IMR-90 (cell line): ENCODE measurements at regions not wholly inside any gene's neighbourhood (a gene's known extent, or its start where the extent isn't known, plus 50 kb on each side); places are given as distances from the start of the nearest gene placed in this dataset.

ENCODE experiments used
- ATAC-seq: fragments of 200-7000 bp; cut with Tn5 transposase; 2 replicates; pipeline ENCODE4 v1.9.1; 2020; ENCODE audit warnings: low read depth, mild to moderate bottlenecking, moderate library complexity
- BruUV-seq: library from RNA; stranded (reverse); fragments of 400-500 nt; replicated peaks from 2 replicates; lab custom pipeline; 2021; lab: Mats Ljungman, UMichigan
- CTCF ChIA-PET: fragments of 300-600 bp; formaldehyde crosslinking; extraction: SDS; loops from one replicate; lab custom pipeline; 2021; ENCODE audit warnings: antibody characterized with exemption; lab: Yijun Ruan, JAX
- POLR2A ChIA-PET: fragments of 300-600 bp; sonication (Branson Sonifier 250); formaldehyde crosslinking; loops from one replicate; lab custom pipeline; 2022; ENCODE audit warnings: antibody characterized with exemption; ENCODE audit not compliant: unreplicated experiment; lab: Charles Lee
- DNase-seq: peaks from one replicate; pipeline ENCODE4 v3.0.0; 2013
- H2AFZ ChIP-seq: replicated peaks from 2 replicates; pipeline ENCODE3; 2013; ENCODE audit warnings: low read length, mild to moderate bottlenecking; ENCODE audit not compliant: poor library complexity
- H2AK5ac ChIP-seq: 2 replicates; pipeline ENCODE4 v1.6.1; 2013; ENCODE audit warnings: low read depth, low read length, inconsistent platforms
- H2AK9ac ChIP-seq: replicated peaks from 2 replicates; pipeline ENCODE3; 2013; ENCODE audit warnings: mild to moderate bottlenecking, low read depth, low read length, moderate library complexity; ENCODE audit not compliant: poor library complexity
- H2BK120ac ChIP-seq: 2 replicates; pipeline ENCODE4 v1.6.1; 2013; ENCODE audit warnings: low read depth, low read length, inconsistent platforms
- H2BK15ac ChIP-seq: 3 replicates; pipeline ENCODE4 v1.6.1; 2013; ENCODE audit warnings: low read depth, low read length, inconsistent platforms
- H2BK20ac ChIP-seq: 2 replicates; pipeline ENCODE4 v1.6.1; 2013; ENCODE audit warnings: low read depth, mild to moderate bottlenecking, inconsistent platforms, low read length, moderate library complexity
- H2BK5ac ChIP-seq: 2 replicates; pipeline ENCODE4 v1.6.1; 2013; ENCODE audit warnings: mild to moderate bottlenecking, low read depth, low read length, inconsistent platforms; ENCODE audit not compliant: poor library complexity, severe bottlenecking
- H3K14ac ChIP-seq: replicated peaks from 2 replicates; pipeline ENCODE4 v1.6.1; 2013; ENCODE audit warnings: low read depth, low read length, inconsistent platforms
- H3K18ac ChIP-seq: 2 replicates; pipeline ENCODE4 v1.6.1; 2013; ENCODE audit warnings: low read depth, low read length, control low read depth
- H3K23ac ChIP-seq: 2 replicates; pipeline ENCODE4 v1.6.1; 2013; ENCODE audit warnings: low read depth, low read length, inconsistent platforms
- H3K27ac ChIP-seq: 2 replicates; pipeline ENCODE4 v1.5.1; 2013; ENCODE audit warnings: mild to moderate bottlenecking, control low read depth, low read length; ENCODE audit not compliant: insufficient read depth
- H3K27me3 ChIP-seq: 2 replicates; pipeline ENCODE4 v1.6.1; 2013; ENCODE audit warnings: low read length; ENCODE audit not compliant: control insufficient read depth, insufficient read depth
- H3K36me3 ChIP-seq: 2 replicates; pipeline ENCODE4 v1.6.1; 2013; ENCODE audit warnings: low read length, mixed read lengths; ENCODE audit not compliant: control insufficient read depth, insufficient read depth
- H3K4ac ChIP-seq: 2 replicates; pipeline ENCODE4 v1.6.1; 2013; ENCODE audit warnings: low read depth, low read length, inconsistent platforms
- H3K4me1 ChIP-seq: 2 replicates; pipeline ENCODE4 v1.6.1; 2013; ENCODE audit warnings: low read length, mixed read lengths; ENCODE audit not compliant: control insufficient read depth, insufficient read depth
- H3K4me2 ChIP-seq: 2 replicates; pipeline ENCODE4 v1.6.1; 2013; ENCODE audit warnings: low read depth, mild to moderate bottlenecking, control low read depth, low read length, moderate library complexity
- H3K4me3 ChIP-seq: 2 replicates; pipeline ENCODE4 v1.5.1; 2013; ENCODE audit warnings: low read depth, mild to moderate bottlenecking, control low read depth, low read length, moderate library complexity; ENCODE audit not compliant: insufficient read depth
- H3K56ac ChIP-seq: 2 replicates; pipeline ENCODE4 v1.6.1; 2013; ENCODE audit warnings: low read length, inconsistent platforms; ENCODE audit not compliant: insufficient read depth; ENCODE audit errors: extremely low read depth
- H3K79me1 ChIP-seq, 2 experiments: 2 replicates each; pipeline ENCODE4 v1.6.1; 2013; ENCODE audit warnings: low read length in 2 of 2, inconsistent platforms in 1 of 2, low read depth in 1 of 2
- H3K9ac ChIP-seq: 2 replicates; pipeline ENCODE4 v1.6.1; 2013; ENCODE audit warnings: low read depth, low read length, control low read depth
- H3K9me1 ChIP-seq: 2 replicates; pipeline ENCODE4 v1.6.1; 2013; ENCODE audit warnings: low read length, inconsistent platforms; ENCODE audit not compliant: insufficient read depth
- H3K9me3 ChIP-seq: 2 replicates; pipeline ENCODE4 v1.6.1; 2013; ENCODE audit warnings: low read length; ENCODE audit not compliant: control insufficient read depth, insufficient read depth
- H4K20me1 ChIP-seq: 2 replicates; pipeline ENCODE4 v1.6.1; 2013; ENCODE audit warnings: low read length, inconsistent platforms; ENCODE audit not compliant: insufficient read depth
- H4K5ac ChIP-seq: 2 replicates; pipeline ENCODE4 v1.6.1; 2013; ENCODE audit warnings: mild to moderate bottlenecking, low read depth, low read length, control low read depth
- H4K8ac ChIP-seq, 2 experiments: 2 replicates each; pipeline ENCODE4 v1.6.1; 2013; ENCODE audit warnings: low read depth in 2 of 2, low read length in 2 of 2, control low read depth in 1 of 2, inconsistent platforms in 1 of 2
- H4K91ac ChIP-seq: 2 replicates; pipeline ENCODE4 v1.6.1; 2013; ENCODE audit warnings: low read depth, low read length, inconsistent platforms; ENCODE audit not compliant: insufficient read depth
- BHLHE40 ChIP-seq: fragments of 150-350 bp; IDR thresholded peaks from 2 replicates; pipeline ENCODE4 v1.6.1; 2016; ENCODE audit warnings: mild to moderate bottlenecking, low read depth, low read length
- CEBPB ChIP-seq: IDR thresholded peaks from 2 replicates; pipeline ENCODE4 v1.6.1; 2012; ENCODE audit warnings: low read depth, low read length, improper control_type of control experiment
- CHD1 ChIP-seq: IDR thresholded peaks from 2 replicates; pipeline ENCODE4 v1.6.1; 2012; ENCODE audit warnings: low read depth, low read length, improper control_type of control experiment
- FOS ChIP-seq: fragments of 150-350 bp; IDR thresholded peaks from 2 replicates; pipeline ENCODE4 v1.6.1; 2016; ENCODE audit warnings: low read depth, low read length
- MAFK ChIP-seq: IDR thresholded peaks from 2 replicates; pipeline ENCODE4 v1.6.1; 2012; ENCODE audit warnings: low read depth, low read length, improper control_type of control experiment
- MAZ ChIP-seq: IDR thresholded peaks from 2 replicates; pipeline ENCODE4 v1.6.1; 2012; ENCODE audit warnings: low read depth, mild to moderate bottlenecking, low read length, improper control_type of control experiment, moderate library complexity, borderline replicate concordance
- MXI1 ChIP-seq: IDR thresholded peaks from 2 replicates; pipeline ENCODE4 v1.6.1; 2012; ENCODE audit warnings: low read depth, mild to moderate bottlenecking, low read length, moderate library complexity, borderline replicate concordance
- NFE2L2 ChIP-seq: fragments of 150-350 bp; IDR thresholded peaks from 2 replicates; pipeline ENCODE4 v1.6.1; 2016; ENCODE audit warnings: low read depth, mild to moderate bottlenecking, low read length
- POLR2A ChIP-seq: IDR thresholded peaks from 2 replicates; pipeline ENCODE4 v1.6.1; 2012; ENCODE audit warnings: mild to moderate bottlenecking, low read depth, low read length
- RAD21 ChIP-seq: IDR thresholded peaks from 2 replicates; pipeline ENCODE4 v1.6.1; 2012; ENCODE audit warnings: low read length, improper control_type of control experiment
- RCOR1 ChIP-seq: IDR thresholded peaks from 2 replicates; pipeline ENCODE4 v1.6.1; 2012; ENCODE audit warnings: mild to moderate bottlenecking, low read length, improper control_type of control experiment; ENCODE audit not compliant: insufficient replicate concordance
- RFX5 ChIP-seq: IDR thresholded peaks from 2 replicates; pipeline ENCODE4 v1.8.0; 2012; ENCODE audit warnings: low read depth, mild to moderate bottlenecking, low read length, moderate library complexity
- SMC3 ChIP-seq: fragments of 150-350 bp; IDR thresholded peaks from 2 replicates; pipeline ENCODE4 v1.6.1; 2016; ENCODE audit warnings: low read depth, mild to moderate bottlenecking, antibody characterized with exemption, low read length, moderate library complexity
- USF2 ChIP-seq: fragments of 150-350 bp; IDR thresholded peaks from 2 replicates; pipeline ENCODE4 v1.6.1; 2017; ENCODE audit warnings: mild to moderate bottlenecking, antibody characterized with exemption, low read length, low read depth
- WGBS, 2 experiments: methylation state at CpG; one replicate each; pipeline versions ENCODE4 v1.1.5 to v1.1.7; 2013; ENCODE audit warnings: missing lambda C conversion rate in 2 of 2; ENCODE audit not compliant: insufficient read length in 1 of 2; ENCODE audit errors: extremely low coverage in 2 of 2; 5-methylcytosine and 5-hydroxymethylcytosine counted together
- dilution Hi-C: fragments of 300-500 bp; cut with HindIII; formaldehyde crosslinking; loops from one replicate; pipeline ENCODE4 v1.14.3; 2018; ENCODE audit warnings: low sequenced_read_pairs; ENCODE audit not compliant: unreplicated experiment
- in situ Hi-C: fragments of 300-500 bp; cut with MboI; formaldehyde crosslinking; loops from 3 replicates; pipeline ENCODE4 v1.14.3; 2019; ENCODE audit warnings: low sequenced_read_pairs, inconsistent platforms, mixed read lengths
- intact Hi-C: fragments of 100-400 bp; cut with micrococcal nuclease; formaldehyde crosslinking; loops from 2 replicates; pipeline ENCODE4 v1.10.0; 2022
- TF ChIP-seq, protein P1 (sequence below): conservative IDR thresholded peaks from 2 replicates; pipeline ENCODE4 v1.5.1; 2012; ENCODE audit warnings: mild to moderate bottlenecking, low read depth, low read length, improper control_type of control experiment
- TF ChIP-seq, protein P2 (sequence below): fragments of 150-350 bp; IDR thresholded peaks from 2 replicates; pipeline ENCODE4 v1.6.1; 2016; ENCODE audit warnings: low read depth, mild to moderate bottlenecking, low read length, moderate library complexity, borderline replicate concordance

GRCh38 chr6:93136111-93136510 lies 283.2 kb downstream of the EPHA7 start:
- POLR2A ChIA-PET, result no interaction called here
- no peak overlapping the region for H2AFZ ChIP-seq
- no peak overlapping the region for H2AK9ac ChIP-seq
- H3K9me1 ChIP-seq, result no peaks in the 10 kb centered on the region
- no peak overlapping the region for H3K27ac ChIP-seq
- H2BK20ac ChIP-seq, result no peak overlapping the region
- H2BK15ac ChIP-seq, result no peak overlapping the region
- H3K4me1 ChIP-seq, result no peaks in the 10 kb centered on the region
- no peaks in the 10 kb centered on the region for H3K36me3 ChIP-seq
- no peak overlapping the region for H3K23ac ChIP-seq
- no peak overlapping the region for H3K4me3 ChIP-seq
- intact Hi-C loops, result no loop called here
- no peak overlapping the region for H4K8ac ChIP-seq
- 0% methylated on average over 1 of the region's 2 CpGs; no CpG with 5 or more reads in 1 of the 2 experiments for WGBS, 2 experiments
- DNase-seq (no peak), ATAC-seq (no peak)
- H3K4ac ChIP-seq, result no peak overlapping the region
- TF ChIP-seq, protein P1, sequence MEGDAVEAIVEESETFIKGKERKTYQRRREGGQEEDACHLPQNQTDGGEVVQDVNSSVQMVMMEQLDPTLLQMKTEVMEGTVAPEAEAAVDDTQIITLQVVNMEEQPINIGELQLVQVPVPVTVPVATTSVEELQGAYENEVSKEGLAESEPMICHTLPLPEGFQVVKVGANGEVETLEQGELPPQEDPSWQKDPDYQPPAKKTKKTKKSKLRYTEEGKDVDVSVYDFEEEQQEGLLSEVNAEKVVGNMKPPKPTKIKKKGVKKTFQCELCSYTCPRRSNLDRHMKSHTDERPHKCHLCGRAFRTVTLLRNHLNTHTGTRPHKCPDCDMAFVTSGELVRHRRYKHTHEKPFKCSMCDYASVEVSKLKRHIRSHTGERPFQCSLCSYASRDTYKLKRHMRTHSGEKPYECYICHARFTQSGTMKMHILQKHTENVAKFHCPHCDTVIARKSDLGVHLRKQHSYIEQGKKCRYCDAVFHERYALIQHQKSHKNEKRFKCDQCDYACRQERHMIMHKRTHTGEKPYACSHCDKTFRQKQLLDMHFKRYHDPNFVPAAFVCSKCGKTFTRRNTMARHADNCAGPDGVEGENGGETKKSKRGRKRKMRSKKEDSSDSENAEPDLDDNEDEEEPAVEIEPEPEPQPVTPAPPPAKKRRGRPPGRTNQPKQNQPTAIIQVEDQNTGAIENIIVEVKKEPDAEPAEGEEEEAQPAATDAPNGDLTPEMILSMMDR, result no peak
- TF ChIP-seq RFX5 (no peak), BHLHE40 (no peak), MAZ (no peak), CHD1 (no peak), MXI1 (no peak), USF2 (no peak), CEBPB (no peak), SMC3 (no peak), RAD21 (no peak), POLR2A (no peak), RCOR1 (no peak), NFE2L2 (no peak), MAFK (no peak), FOS (no peak)
- TF ChIP-seq, protein P2, sequence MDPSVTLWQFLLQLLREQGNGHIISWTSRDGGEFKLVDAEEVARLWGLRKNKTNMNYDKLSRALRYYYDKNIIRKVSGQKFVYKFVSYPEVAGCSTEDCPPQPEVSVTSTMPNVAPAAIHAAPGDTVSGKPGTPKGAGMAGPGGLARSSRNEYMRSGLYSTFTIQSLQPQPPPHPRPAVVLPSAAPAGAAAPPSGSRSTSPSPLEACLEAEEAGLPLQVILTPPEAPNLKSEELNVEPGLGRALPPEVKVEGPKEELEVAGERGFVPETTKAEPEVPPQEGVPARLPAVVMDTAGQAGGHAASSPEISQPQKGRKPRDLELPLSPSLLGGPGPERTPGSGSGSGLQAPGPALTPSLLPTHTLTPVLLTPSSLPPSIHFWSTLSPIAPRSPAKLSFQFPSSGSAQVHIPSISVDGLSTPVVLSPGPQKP, result no peak
- H2AK5ac ChIP-seq, result no peak overlapping the region
- no peak overlapping the region for H3K4me2 ChIP-seq
- H3K27me3 ChIP-seq, result no peaks in the 10 kb centered on the region
- no peak overlapping the region for H2BK5ac ChIP-seq
- dilution Hi-C loops, result no loop called here
- H3K9me3 ChIP-seq, result no peaks in the 10 kb centered on the region
- no peak overlapping the region for H3K18ac ChIP-seq
- no peak overlapping the region for H4K5ac ChIP-seq
- no peak overlapping the region for H3K9ac ChIP-seq
- H3K79me1 ChIP-seq, result no peaks in the 10 kb centered on the region
- no peaks in the 10 kb centered on the region for H4K20me1 ChIP-seq
- no peak overlapping the region for H3K56ac ChIP-seq
- CTCF ChIA-PET, result no interaction called here
- H3K14ac ChIP-seq, result no peak overlapping the region
- no peak overlapping the region for H4K91ac ChIP-seq
- no TSS peak for BruUV-seq
- H2BK120ac ChIP-seq, result no peak overlapping the region
- in situ Hi-C loops, result no loop called here
